SU-DHL-6 (cell line): ENCODE measurements at regions not wholly inside any gene's neighbourhood (a gene's known extent, or its start where the extent isn't known, plus 50 kb on each side); places are given as distances from the start of the nearest gene placed in this dataset.

ENCODE experiments used
- H2AFZ ChIP-seq: fragments of 200-600 bp; sonication (generic); 2 replicates; pipeline ENCODE4 v1.6.1; 2014; ENCODE audit warnings: low read depth, mild to moderate bottlenecking, moderate library complexity, mixed read lengths, antibody characterized with exemption, low read length; ENCODE audit not compliant: severe bottlenecking
- H3F3A ChIP-seq: fragments of 200-600 bp; shearing (Covaris generic); 2 replicates; pipeline ENCODE4 v1.6.0; 2016; ENCODE audit warnings: antibody characterized with exemption, mild to moderate bottlenecking; ENCODE audit not compliant: insufficient read depth
- H3K27ac ChIP-seq: fragments of 200-600 bp; sonication (generic); 2 replicates; pipeline ENCODE4 v1.5.1; 2016; ENCODE audit warnings: low read depth, mild to moderate bottlenecking, low read length, moderate library complexity, mixed read lengths
- H3K27me3 ChIP-seq: fragments of 200-600 bp; sonication (generic), shearing (Covaris generic); 2 replicates; pipeline ENCODE4 v1.6.0; 2014; ENCODE audit warnings: mild to moderate bottlenecking, low read length
- H3K36me3 ChIP-seq: fragments of 200-600 bp; sonication (generic); 2 replicates; pipeline ENCODE4 v1.6.1; 2014; ENCODE audit warnings: mild to moderate bottlenecking, low read length, mixed read lengths
- H3K4me2 ChIP-seq: fragments of 300-600, 200-600 bp; shearing (Covaris generic), sonication (generic); 2 replicates; pipeline ENCODE4 v1.6.0; 2014; ENCODE audit warnings: low read length, low read depth, mild to moderate bottlenecking; ENCODE audit not compliant: poor library complexity, severe bottlenecking
- H3K4me3 ChIP-seq: fragments of 200-600 bp; sonication (generic); 2 replicates; pipeline ENCODE4 v1.5.1; 2014; ENCODE audit warnings: antibody characterized with exemption, low read length, mild to moderate bottlenecking, mixed read lengths; ENCODE audit not compliant: insufficient read depth, poor library complexity, severe bottlenecking
- H3K79me2 ChIP-seq: fragments of 200-600 bp; sonication (generic); 2 replicates; pipeline ENCODE4 v1.6.1; 2014; ENCODE audit warnings: mild to moderate bottlenecking, low read length, moderate library complexity; ENCODE audit not compliant: insufficient read depth
- H3K9ac ChIP-seq: fragments of 200-600 bp; sonication (generic); 2 replicates; pipeline ENCODE4 v1.7.0; 2014; ENCODE audit warnings: mild to moderate bottlenecking, low read length
- H3K9me2 ChIP-seq: fragments of 200-600 bp; sonication (generic); replicated peaks from 2 replicates; pipeline ENCODE4 v1.6.1; 2014; ENCODE audit warnings: low read length; ENCODE audit not compliant: insufficient read depth
- H3K9me3 ChIP-seq: fragments of 200-600 bp; sonication (generic); 2 replicates; pipeline ENCODE4 v1.6.1; 2014; ENCODE audit warnings: low read length, mixed read lengths; ENCODE audit not compliant: insufficient read depth
- H4K20me1 ChIP-seq: fragments of 200-600 bp; sonication (generic); 2 replicates; pipeline ENCODE4 v1.6.1; 2014; ENCODE audit warnings: low read depth, mild to moderate bottlenecking, antibody characterized with exemption, low read length, moderate library complexity, mixed read lengths
- CTCF ChIP-seq: fragments of 200-600 bp; sonication (generic); IDR thresholded peaks from one replicate; pipeline ENCODE4 v1.5.1; 2017; ENCODE audit warnings: antibody characterized with exemption, mild to moderate bottlenecking, low read length, moderate library complexity; ENCODE audit not compliant: insufficient read depth, poor library complexity, severe bottlenecking
- EZH2phosphoT487 ChIP-seq: fragments of 200-600 bp; sonication (generic), shearing (Covaris generic); conservative IDR thresholded peaks from 2 replicates; pipeline ENCODE4 v1.6.1; 2018; ENCODE audit warnings: mild to moderate bottlenecking, antibody characterized with exemption, low read length, moderate library complexity, mixed read lengths

- Histone ChIP-seq H3K4me2 (no peak overlapping the region), H2AFZ (no peak overlapping the region), H3K36me3 (no peaks in the 10 kb centered on the region), H3K27me3 (peaks cover 4% of the 10 kb centered on the region; the same call in 1 of the 2 replicates), H3K4me3 (no peak overlapping the region), H3K9ac (no peak overlapping the region), H3K27ac (no peak overlapping the region), H4K20me1 (no peaks in the 10 kb centered on the region), H3K9me3 (no peaks in the 10 kb centered on the region), H3K79me2 (no peaks in the 10 kb centered on the region), H3F3A (no peaks in the 10 kb centered on the region), H3K9me2 (no peaks in the 10 kb centered on the region)
- TF ChIP-seq CTCF (no peak), EZH2phosphoT487 (no peak)
These were observed 83.4 kb downstream of the MATN1 start for GRCh38 chr1:30639881-30640452.

GRCh38 chr1:30638811-30639210 is 84.6 kb downstream of the MATN1 start:
- no peaks in the 10 kb centered on the region for H3K36me3 ChIP-seq

GRCh38 chr1:30638086-30638485 is 85.3 kb downstream of the MATN1 start:
- H3K9me3 ChIP-seq, result no peaks in the 10 kb centered on the region

More at GRCh38 chr1:30638811-30639210, 84.6 kb downstream of the MATN1 start:
- TF ChIP-seq CTCF, result no peak
- TF ChIP-seq EZH2phosphoT487, result no peak
- Histone ChIP-seq H4K20me1 (no peaks in the 10 kb centered on the region), H3K9me3 (no peaks in the 10 kb centered on the region), H3K4me3 (no peak overlapping the region), H3K27me3 (peaks cover 4% of the 10 kb centered on the region; the same call in 1 of the 2 replicates), H3K9me2 (no peaks in the 10 kb centered on the region), H3F3A (no peaks in the 10 kb centered on the region), H3K4me2 (no peak overlapping the region), H3K9ac (no peak overlapping the region), H3K79me2 (no peaks in the 10 kb centered on the region), H3K27ac (no peak overlapping the region), H2AFZ (no peak overlapping the region)

More at GRCh38 chr1:30638086-30638485, 85.3 kb downstream of the MATN1 start:
- H3K9me2 ChIP-seq, result no peaks in the 10 kb centered on the region
- no peaks in the 10 kb centered on the region for H3F3A ChIP-seq
- no peak overlapping the region for H3K9ac ChIP-seq
- no peaks in the 10 kb centered on the region for H4K20me1 ChIP-seq
- no peaks in the 10 kb centered on the region for H3K79me2 ChIP-seq
- no peak overlapping the region for H3K27ac ChIP-seq
- H3K4me2 ChIP-seq, result no peak overlapping the region
- TF ChIP-seq EZH2phosphoT487 (no peak), CTCF (no peak)
- no peak overlapping the region for H2AFZ ChIP-seq
- no peak overlapping the region for H3K4me3 ChIP-seq
- H3K27me3 ChIP-seq, result peaks cover 4% of the 10 kb centered on the region; the same call in 1 of the 2 replicates
- H3K36me3 ChIP-seq, result no peaks in the 10 kb centered on the region
